Upper lobe of right lung (tissue), 1 donor: ENCODE measurements at regions not wholly inside any gene's neighbourhood (a gene's known extent, or its start where the extent isn't known, plus 50 kb on each side); places are given as distances from the start of the nearest gene placed in this dataset.

ENCODE experiments used
- ATAC-seq: fragments of 200-7000 bp; cut with Tn5 transposase; one replicate; pipeline ENCODE4 v1.9.1; 2020; ENCODE audit warnings: mild to moderate bottlenecking, moderate library complexity
- DNase-seq: peaks from one replicate; pipeline ENCODE4 v3.0.0-alpha.2; 2020
- H3K27ac ChIP-seq: fragments of 200-600 bp; one replicate; pipeline ENCODE4 v1.8.0; 2022
- H3K27me3 ChIP-seq: fragments of 200-600 bp; one replicate; pipeline ENCODE4 v1.8.0; 2022; ENCODE audit warnings: mild to moderate bottlenecking
- H3K36me3 ChIP-seq: fragments of 200-600 bp; one replicate; pipeline ENCODE4 v1.8.0; 2022
- H3K4me1 ChIP-seq: fragments of 200-600 bp; one replicate; pipeline ENCODE4 v1.8.0; 2022
- H3K4me3 ChIP-seq: fragments of 200-600 bp; one replicate; pipeline ENCODE4 v1.8.0; 2022; ENCODE audit warnings: mild to moderate bottlenecking
- H3K9me3 ChIP-seq: fragments of 200-600 bp; one replicate; pipeline ENCODE4 v1.8.0; 2022
- intact Hi-C: fragments of 100-400 bp; cut with DNase I; formaldehyde crosslinking; loops from one replicate; pipeline ENCODE4 v1.11.0; 2022
- TF ChIP-seq, protein P1 (sequence below): fragments of 200-600 bp; IDR thresholded peaks from one replicate; pipeline ENCODE4 v1.8.0; 2022; ENCODE audit warnings: antibody characterized with exemption
- donor health status: DM: no; HTN: yes; CAD: no; lungs with severe emphysema.

DNA sequence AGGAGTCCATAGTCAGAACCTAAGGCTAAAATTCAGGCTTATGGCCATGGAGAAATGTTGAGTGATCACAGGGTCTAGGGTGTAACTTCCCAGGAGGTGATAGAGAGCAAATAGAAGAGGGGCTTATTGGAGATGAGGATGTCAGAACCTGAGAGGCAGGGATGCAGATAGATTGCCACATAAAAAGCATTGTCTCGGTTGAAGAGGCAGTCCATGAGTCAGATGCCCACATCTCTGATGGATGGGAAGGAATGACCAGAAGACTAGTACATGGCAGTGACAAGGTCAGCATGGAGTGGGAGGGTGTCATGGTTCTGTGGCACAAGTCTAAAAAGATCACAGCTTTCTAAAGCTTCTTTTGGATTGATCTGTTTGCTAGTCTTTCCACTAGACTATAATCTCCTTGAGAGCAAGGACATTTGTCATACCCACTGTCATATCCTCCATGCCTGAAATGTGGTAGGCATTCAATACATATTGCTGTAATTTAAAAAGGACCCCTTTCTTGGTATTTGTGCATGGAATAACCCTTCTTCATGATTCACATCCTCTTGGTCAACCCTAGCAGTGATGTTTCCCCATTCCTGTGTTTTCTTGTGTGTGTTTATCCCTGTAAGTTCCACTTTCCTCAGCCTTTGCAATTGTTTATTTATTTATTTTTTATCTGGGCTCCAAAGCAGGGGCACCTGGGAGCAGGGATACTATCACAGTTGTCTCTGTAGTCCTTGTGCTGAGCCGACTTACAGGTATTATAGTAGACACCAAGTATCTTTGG is 613.4 kb upstream of the CFAP20DC start:
- ATAC-seq (no peak), DNase-seq (no peak)
- Histone ChIP-seq H3K36me3 (no peaks in the 10 kb centered on the region), H3K27ac (no peak overlapping the region), H3K27me3 (no peaks in the 10 kb centered on the region), H3K4me1 (peaks cover 20% of the 10 kb centered on the region), H3K4me3 (no peak overlapping the region), H3K9me3 (no peaks in the 10 kb centered on the region)
- intact Hi-C loops: no loop called here
- TF ChIP-seq, protein P1, sequence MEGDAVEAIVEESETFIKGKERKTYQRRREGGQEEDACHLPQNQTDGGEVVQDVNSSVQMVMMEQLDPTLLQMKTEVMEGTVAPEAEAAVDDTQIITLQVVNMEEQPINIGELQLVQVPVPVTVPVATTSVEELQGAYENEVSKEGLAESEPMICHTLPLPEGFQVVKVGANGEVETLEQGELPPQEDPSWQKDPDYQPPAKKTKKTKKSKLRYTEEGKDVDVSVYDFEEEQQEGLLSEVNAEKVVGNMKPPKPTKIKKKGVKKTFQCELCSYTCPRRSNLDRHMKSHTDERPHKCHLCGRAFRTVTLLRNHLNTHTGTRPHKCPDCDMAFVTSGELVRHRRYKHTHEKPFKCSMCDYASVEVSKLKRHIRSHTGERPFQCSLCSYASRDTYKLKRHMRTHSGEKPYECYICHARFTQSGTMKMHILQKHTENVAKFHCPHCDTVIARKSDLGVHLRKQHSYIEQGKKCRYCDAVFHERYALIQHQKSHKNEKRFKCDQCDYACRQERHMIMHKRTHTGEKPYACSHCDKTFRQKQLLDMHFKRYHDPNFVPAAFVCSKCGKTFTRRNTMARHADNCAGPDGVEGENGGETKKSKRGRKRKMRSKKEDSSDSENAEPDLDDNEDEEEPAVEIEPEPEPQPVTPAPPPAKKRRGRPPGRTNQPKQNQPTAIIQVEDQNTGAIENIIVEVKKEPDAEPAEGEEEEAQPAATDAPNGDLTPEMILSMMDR: no peak

DNA sequence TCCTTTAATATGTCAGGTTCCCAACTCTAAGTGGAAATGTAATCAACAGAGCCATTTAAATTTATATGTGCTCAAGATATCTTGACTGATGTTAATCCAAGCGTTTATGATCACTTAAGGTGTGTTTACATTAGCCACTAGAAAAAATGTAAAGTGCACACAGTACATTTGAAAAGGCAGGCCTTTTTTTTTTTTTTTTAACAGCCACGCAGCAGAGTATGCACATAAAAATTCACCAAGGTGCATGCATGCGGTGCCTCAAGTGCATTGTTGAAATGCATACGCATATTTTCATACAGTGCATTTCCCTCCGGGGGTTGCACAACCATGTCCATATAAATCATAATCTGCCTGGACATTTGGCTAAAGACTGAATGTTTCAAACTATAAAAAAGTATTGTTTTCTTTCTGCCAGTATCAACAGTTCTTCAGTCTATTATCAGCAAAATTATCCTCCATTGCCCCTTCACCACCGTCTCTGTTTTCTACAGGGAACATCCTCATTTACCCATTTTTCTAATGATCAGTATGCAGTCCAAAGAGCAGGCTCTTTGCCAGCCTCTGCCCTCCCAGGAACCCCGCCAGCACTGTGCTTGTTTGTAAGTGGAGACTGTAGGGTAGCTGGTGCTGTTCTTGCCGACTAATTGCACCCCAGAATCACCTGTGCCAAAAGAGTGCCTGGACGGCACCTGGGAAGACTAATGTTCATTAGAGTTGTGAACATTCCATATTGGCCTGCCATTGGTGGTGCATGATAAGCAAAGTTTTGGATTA is 611.2 kb upstream of the CFAP20DC start:
- no peaks in the 10 kb centered on the region for H3K36me3 ChIP-seq
- no peak overlapping the region for H3K4me3 ChIP-seq
- intact Hi-C loops: no loop called here
- no peaks in the 10 kb centered on the region for H3K9me3 ChIP-seq
- no peaks in the 10 kb centered on the region for H3K27me3 ChIP-seq
- DNase-seq: no peak
- TF ChIP-seq, protein P1: no peak
- peaks cover 20% of the 10 kb centered on the region for H3K4me1 ChIP-seq
- ATAC-seq: no peak
- H3K27ac ChIP-seq: peak overlapping the region; percentile 34

DNA sequence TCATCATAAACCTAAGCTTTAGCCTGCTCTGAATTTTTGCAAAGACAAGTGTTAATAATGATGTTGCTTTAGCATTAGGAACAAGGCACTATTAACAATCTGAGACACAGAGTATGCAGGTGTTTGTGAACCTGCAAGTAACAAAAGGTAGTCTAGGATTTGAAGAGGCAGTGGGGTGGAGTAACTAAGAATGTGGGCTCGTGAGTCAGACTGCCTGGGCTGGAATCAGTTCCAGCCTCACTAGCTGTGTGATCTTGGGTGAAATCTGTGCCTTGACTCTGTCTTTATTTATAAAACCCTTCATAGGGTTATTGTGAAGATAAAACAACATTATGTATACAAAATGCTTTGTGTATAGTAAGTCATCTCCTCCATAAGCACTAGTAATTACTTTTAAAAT is 610.6 kb upstream of the CFAP20DC start:
- DNase-seq (no peak), ATAC-seq (peak; percentile 79)
- H3K9me3 ChIP-seq: no peaks in the 10 kb centered on the region
- H3K36me3 ChIP-seq: no peaks in the 10 kb centered on the region
- intact Hi-C loops: no loop called here
- peak overlapping the region; percentile 53 for H3K27ac ChIP-seq
- no peak overlapping the region for H3K4me3 ChIP-seq
- no peaks in the 10 kb centered on the region for H3K27me3 ChIP-seq
- TF ChIP-seq, protein P1: no peak
- peaks cover 20% of the 10 kb centered on the region for H3K4me1 ChIP-seq

DNA sequence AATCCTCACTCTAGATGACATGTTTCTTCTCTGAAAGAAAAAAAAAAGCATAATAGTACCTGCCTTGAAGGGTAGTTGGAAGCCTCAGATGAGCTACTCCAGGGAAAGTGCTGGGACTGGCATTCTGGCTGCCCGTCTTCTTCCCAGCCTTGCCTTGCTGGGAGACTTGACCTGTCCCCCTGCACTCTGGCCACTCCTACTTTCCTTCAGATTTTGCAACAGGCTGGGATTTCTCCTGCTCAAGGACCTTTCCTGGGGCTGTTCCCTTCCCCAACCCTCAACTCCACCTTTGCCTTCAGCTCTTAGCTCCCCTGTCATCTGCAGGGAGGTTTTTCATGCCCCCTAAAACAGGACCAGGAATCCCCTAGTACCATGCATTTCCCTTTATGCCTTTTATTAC is 609.9 kb upstream of the CFAP20DC start:
- Histone ChIP-seq H3K27me3 (no peaks in the 10 kb centered on the region), H3K9me3 (no peaks in the 10 kb centered on the region), H3K4me3 (no peak overlapping the region), H3K36me3 (no peaks in the 10 kb centered on the region), H3K4me1 (peaks cover 21% of the 10 kb centered on the region), H3K27ac (peak overlapping the region; percentile 53)
- DNase-seq (no peak), ATAC-seq (peak; percentile 56)
- TF ChIP-seq, protein P1: no peak
- intact Hi-C loops: no loop called here

DNA sequence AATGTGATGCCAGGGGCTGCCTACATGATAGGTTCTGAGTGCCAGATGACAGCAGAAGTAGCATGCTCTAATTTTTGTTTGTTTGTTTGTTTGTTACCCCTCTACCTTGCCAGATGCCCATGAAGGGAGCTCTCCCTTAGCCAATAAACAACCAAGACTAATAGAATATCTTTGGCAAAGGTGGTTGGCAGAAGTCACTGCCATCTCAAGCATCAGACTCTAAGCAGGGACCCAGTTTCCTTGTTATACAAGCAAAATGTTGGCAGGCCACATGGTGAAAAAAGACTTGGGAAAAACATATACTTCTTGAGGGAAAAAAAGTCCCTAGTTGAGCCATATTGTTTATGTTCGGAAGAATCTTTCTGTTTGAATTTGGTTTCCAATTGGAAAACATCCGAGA is 609.0 kb upstream of the CFAP20DC start:
- TF ChIP-seq, protein P1: no peak
- Histone ChIP-seq H3K36me3 (no peaks in the 10 kb centered on the region), H3K9me3 (no peaks in the 10 kb centered on the region), H3K4me1 (peaks cover 26% of the 10 kb centered on the region), H3K27ac (no peak overlapping the region), H3K27me3 (no peaks in the 10 kb centered on the region), H3K4me3 (no peak overlapping the region)
- no peak for ATAC-seq
- intact Hi-C loops: no loop called here
- no peak for DNase-seq
